GM12872 (cell line): ENCODE measurements at regions not wholly inside any gene's neighbourhood (a gene's known extent, or its start where the extent isn't known, plus 50 kb on each side); places are given as distances from the start of the nearest gene placed in this dataset.

Experiments
- CTCF ChIP-seq: IDR thresholded peaks from 3 replicates; pipeline ENCODE4 v1.5.1; 2011; ENCODE audit warnings: low read depth, mild to moderate bottlenecking, low read length, moderate library complexity; ENCODE audit not compliant: insufficient read depth

- no peak for TF ChIP-seq CTCF
These were observed 106.9 kb upstream of the LYZL1 start for GRCh38 chr10:29181936-29182335.

- TF ChIP-seq CTCF, result no peak
These were observed 105.4 kb upstream of the LYZL1 start for GRCh38 chr10:29183301-29183945.

GRCh38 chr10:29184205-29185000 is 104.5 kb upstream of the LYZL1 start:
- no peak for TF ChIP-seq CTCF

GRCh38 chr10:29185050-29185449 is 103.8 kb upstream of the LYZL1 start:
- no peak for TF ChIP-seq CTCF

GRCh38 chr10:29186221-29186620 is 102.6 kb upstream of the LYZL1 start:
- no peak for TF ChIP-seq CTCF

GRCh38 chr10:29189256-29189655 is 99.6 kb upstream of the LYZL1 start:
- TF ChIP-seq CTCF, result no peak

- no peak for TF ChIP-seq CTCF
These were observed 97.2 kb upstream of the LYZL1 start for GRCh38 chr10:29191674-29192073.
